ENCODE measurements at regions not wholly inside any gene's neighbourhood (a gene's known extent, or its start where the extent isn't known, plus 50 kb on each side); places are given as distances from the start of the nearest gene placed in this dataset.

GRCh38 chr3:161640181-161640580 lies 143.6 kb downstream of the OTOL1 start:
- H3K36me3 ChIP-seq (ENCODE audit: control insufficient read depth in 4 of 4, insufficient read depth in 4 of 4, low read length in 4 of 4): no peaks in the 10 kb centered on the region
- no peak overlapping the region for H3K4me3 ChIP-seq
- no peaks in the 10 kb centered on the region for H3K9me3 ChIP-seq (ENCODE audit: control insufficient read depth in 4 of 4, insufficient read depth in 3 of 4, low read length in 3 of 4)
- H3K4me1 ChIP-seq (ENCODE audit: control insufficient read depth in 5 of 5, insufficient read depth in 5 of 5, low read length in 5 of 5): no peaks in the 10 kb centered on the region
- DNase-seq: no peak
- WGBS, 2 donors: 51 to 73% methylated on average over 1 of the region's 1 CpG
- no peaks in the 10 kb centered on the region for H3K27me3 ChIP-seq (ENCODE audit: control insufficient read depth in 3 of 3, insufficient read depth in 3 of 3, low read length in 2 of 3)
- ATAC-seq (ENCODE audit: insufficient read depth, low FRiP score): no peak
- H3K27ac ChIP-seq (ENCODE audit: low read depth in 1 of 2, low read length in 1 of 2): no peak overlapping the region
- H3K9ac ChIP-seq (ENCODE audit: insufficient read depth in 1 of 2, low read length in 2 of 2): no peak overlapping the region
- no peak for TF ChIP-seq CTCF (IDR thresholded peaks at IDR 0.05; ENCODE audit: control extremely low read depth, extremely low read depth)

- no peak for DNase-seq
Observed at GRCh38 chr3:161641287-161641686, 144.7 kb downstream of the OTOL1 start.

GRCh38 chr3:161644891-161645635 lies 148.5 kb downstream of the OTOL1 start:
- no peaks in the 10 kb centered on the region for H3K27me3 ChIP-seq (ENCODE audit: control insufficient read depth in 3 of 3, insufficient read depth in 3 of 3, low read length in 2 of 3)
- no peak overlapping the region for H3K27ac ChIP-seq (ENCODE audit: low read depth in 1 of 2, low read length in 1 of 2)
- H3K36me3 ChIP-seq (ENCODE audit: control insufficient read depth in 4 of 4, insufficient read depth in 4 of 4, low read length in 4 of 4): no peaks in the 10 kb centered on the region
- peaks cover 0 to 3% (median 0%) of the 10 kb centered on the region in 4 donors for H3K9me3 ChIP-seq (ENCODE audit: control insufficient read depth in 4 of 4, insufficient read depth in 3 of 4, low read length in 3 of 4)
- 83 to 89% methylated on average over 6 of the region's 6 CpGs for WGBS, 2 donors
- no peak for ATAC-seq (ENCODE audit: insufficient read depth, low FRiP score)
- no peak overlapping the region for H3K4me3 ChIP-seq
- H3K4me1 ChIP-seq (ENCODE audit: control insufficient read depth in 5 of 5, insufficient read depth in 5 of 5, low read length in 5 of 5): peaks cover 0 to 5% (median 0%) of the 10 kb centered on the region in 5 donors
- H3K9ac ChIP-seq (ENCODE audit: insufficient read depth in 1 of 2, low read length in 2 of 2): no peak overlapping the region
- no peak for TF ChIP-seq CTCF (IDR thresholded peaks at IDR 0.05; ENCODE audit: control extremely low read depth, extremely low read depth)
- DNase-seq: no peak

More at GRCh38 chr3:161641287-161641686, 144.7 kb downstream of the OTOL1 start:
- H3K36me3 ChIP-seq (ENCODE audit: control insufficient read depth in 4 of 4, insufficient read depth in 4 of 4, low read length in 4 of 4): no peaks in the 10 kb centered on the region
- H3K4me3 ChIP-seq: no peak overlapping the region
- no peaks in the 10 kb centered on the region for H3K27me3 ChIP-seq (ENCODE audit: control insufficient read depth in 3 of 3, insufficient read depth in 3 of 3, low read length in 2 of 3)
- WGBS, 2 donors: 58 to 88% methylated on average over 1 of the region's 1 CpG
- H3K27ac ChIP-seq (ENCODE audit: low read depth in 1 of 2, low read length in 1 of 2): no peak overlapping the region
- ATAC-seq (ENCODE audit: insufficient read depth, low FRiP score): no peak
- H3K9ac ChIP-seq (ENCODE audit: insufficient read depth in 1 of 2, low read length in 2 of 2): no peak overlapping the region
- no peak for TF ChIP-seq CTCF (IDR thresholded peaks at IDR 0.05; ENCODE audit: control extremely low read depth, extremely low read depth)
- no peaks in the 10 kb centered on the region for H3K9me3 ChIP-seq (ENCODE audit: control insufficient read depth in 4 of 4, insufficient read depth in 3 of 4, low read length in 3 of 4)
- no peaks in the 10 kb centered on the region for H3K4me1 ChIP-seq (ENCODE audit: control insufficient read depth in 5 of 5, insufficient read depth in 5 of 5, low read length in 5 of 5)
